GM21381 (cell line): ENCODE measurements at regions not wholly inside any gene's neighbourhood (a gene's known extent, or its start where the extent isn't known, plus 50 kb on each side); places are given as distances from the start of the nearest gene placed in this dataset.

Experiments
- ATAC-seq: cut with Tn5 transposase; IDR thresholded peaks from one replicate; pipeline ENCODE4 v1.9.1; 2021; ENCODE audit warnings: mild to moderate bottlenecking, moderate library complexity; ENCODE audit not compliant: unreplicated experiment

DNA sequence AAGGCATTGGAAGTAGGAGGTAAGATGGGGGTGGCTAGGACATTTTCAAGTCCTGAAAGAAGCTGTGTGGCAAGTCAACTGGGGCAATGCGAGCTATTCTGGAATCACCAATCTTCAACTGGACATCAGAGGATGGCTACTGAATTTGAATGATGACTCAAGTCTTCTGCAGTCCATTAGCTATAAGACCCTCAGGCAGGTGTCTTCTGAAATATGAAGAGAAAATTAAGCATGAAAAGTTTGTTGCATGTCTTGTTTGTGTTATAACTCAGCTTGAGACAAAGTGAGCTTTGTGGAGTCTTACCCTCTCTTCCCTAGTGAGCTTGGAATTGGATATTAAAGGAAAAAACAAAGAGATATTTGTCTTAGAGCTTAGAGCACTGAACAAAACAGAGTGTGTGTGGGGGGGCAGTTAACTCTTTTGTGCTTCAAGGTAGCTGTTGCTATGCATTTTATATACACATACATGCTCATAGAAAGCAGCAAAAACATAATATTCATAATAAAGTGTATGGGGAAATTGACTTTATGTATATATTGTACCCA, 979.1 kb downstream of the MCTP2 start:
- ATAC-seq = no peak

GRCh38 chr15:95215017-95215416, 983.7 kb downstream of the MCTP2 start:
- ATAC-seq = no peak

- no peak for ATAC-seq
Observed at GRCh38 chr15:95226835-95227234, 995.5 kb downstream of the MCTP2 start.

GRCh38 chr15:95227235-95227634, 995.9 kb downstream of the MCTP2 start:
- ATAC-seq = no peak

DNA sequence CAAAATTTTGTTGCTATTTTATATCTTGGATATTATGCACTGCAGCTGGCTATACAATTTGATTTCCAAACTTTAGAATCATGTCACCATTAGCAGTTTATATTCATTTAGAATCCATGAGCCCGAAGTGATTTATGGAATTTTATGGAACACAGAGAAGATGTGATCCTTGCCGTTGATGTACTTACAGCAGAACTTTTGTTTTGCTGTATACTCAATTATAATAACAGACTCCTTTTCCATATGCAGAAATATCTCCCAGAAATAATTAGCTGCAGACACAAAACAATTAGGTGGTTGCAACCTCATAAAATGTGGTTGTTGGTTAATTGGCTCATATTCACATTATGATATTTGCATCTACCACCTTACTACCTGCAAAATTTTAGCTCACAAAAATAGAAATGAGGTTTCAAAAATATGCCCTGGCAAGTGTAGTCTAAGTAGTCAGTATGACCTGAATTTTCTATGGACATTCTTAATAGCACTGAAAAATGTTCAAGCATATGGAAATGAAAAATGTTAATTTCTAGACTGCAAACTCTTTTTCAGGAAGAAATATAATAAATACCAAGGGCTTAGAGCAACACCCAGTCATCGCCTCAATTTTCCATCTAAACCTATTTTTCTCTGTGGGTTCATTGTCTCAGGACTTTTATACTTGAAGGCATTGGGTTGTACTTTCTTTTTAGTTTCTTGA, 997.6 kb downstream of the MCTP2 start:
- ATAC-seq = no peak

GRCh38 chr15:95235033-95235432, 1003.7 kb downstream of the MCTP2 start:
- no peak for ATAC-seq

DNA sequence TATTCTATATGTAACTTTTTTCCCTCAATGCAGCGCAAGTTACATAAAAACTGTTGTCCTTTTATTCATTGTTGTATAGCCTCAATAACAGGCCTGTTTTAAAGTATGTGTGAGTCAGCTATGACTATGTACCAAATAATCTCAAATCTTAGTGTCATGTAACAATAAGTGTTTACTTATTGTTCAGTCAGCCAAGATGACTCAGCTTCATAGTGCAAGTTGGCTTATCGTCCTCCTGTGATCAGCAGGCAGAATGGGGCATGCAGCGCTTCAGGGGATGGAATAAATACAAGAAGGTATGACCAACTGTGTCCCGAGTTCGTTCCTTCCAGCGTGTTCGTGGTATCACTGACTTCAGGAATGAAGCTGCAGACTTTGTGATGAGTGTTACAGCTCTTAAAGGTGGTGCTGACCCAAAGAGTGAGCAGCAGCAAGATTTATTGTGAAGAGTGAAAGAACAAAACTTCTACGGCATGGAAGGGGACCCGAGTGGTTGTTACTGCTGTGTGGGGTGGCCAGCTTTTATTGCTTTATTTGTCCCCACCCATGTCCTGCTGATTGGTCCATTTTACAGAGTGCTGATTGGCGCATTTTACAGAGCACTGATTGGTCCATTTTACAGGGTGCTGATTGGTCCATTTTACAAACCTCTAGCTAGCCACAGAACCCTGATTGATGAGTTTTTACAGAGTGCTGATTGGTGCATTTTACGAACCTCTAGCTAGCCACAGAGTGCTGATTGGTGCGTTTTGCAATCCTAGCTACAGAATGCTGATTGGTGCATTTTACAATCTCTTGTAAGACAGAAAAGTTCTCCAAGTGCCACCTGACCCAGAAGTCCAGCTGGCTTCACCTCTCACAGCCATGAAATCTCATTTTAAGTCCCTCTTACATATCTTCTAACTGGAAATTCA, 1016.0 kb downstream of the MCTP2 start:
- no peak for ATAC-seq

DNA sequence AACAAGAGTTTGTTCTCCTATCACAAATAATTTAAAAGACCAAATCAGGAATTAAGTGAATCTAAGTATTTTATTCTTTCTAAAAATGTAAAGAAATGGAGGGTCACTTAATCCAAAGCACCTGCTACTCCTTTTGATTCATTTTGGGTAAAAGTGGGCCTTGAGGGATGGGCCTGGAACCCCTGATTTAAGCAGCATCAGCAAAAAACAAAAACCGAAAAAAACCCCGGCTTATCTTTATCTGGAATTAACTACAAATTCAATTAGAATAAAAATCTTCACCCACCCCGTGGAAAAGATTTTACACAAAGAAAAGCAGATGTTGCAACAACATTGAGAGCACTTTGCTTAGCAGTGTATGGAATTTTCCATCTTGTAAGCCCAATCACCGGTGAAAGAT, 1018.2 kb downstream of the MCTP2 start:
- no peak for ATAC-seq

GRCh38 chr15:95252404-95252803, 1021.0 kb downstream of the MCTP2 start:
- no peak for ATAC-seq

GRCh38 chr15:95254263-95254662, 1022.9 kb downstream of the MCTP2 start:
- ATAC-seq = no peak

GRCh38 chr15:95259513-95259912, 1028.2 kb downstream of the MCTP2 start:
- ATAC-seq = peak; percentile 64

- no peak for ATAC-seq
Observed at GRCh38 chr15:95259965-95260364, 1028.6 kb downstream of the MCTP2 start.

GRCh38 chr15:95260856-95261255, 1029.5 kb downstream of the MCTP2 start:
- no peak for ATAC-seq

- ATAC-seq = no peak
Observed at GRCh38 chr15:95261546-95261945, 1030.2 kb downstream of the MCTP2 start.

- no peak for ATAC-seq
Observed at GRCh38 chr15:95261968-95262367, 1030.6 kb downstream of the MCTP2 start.

DNA sequence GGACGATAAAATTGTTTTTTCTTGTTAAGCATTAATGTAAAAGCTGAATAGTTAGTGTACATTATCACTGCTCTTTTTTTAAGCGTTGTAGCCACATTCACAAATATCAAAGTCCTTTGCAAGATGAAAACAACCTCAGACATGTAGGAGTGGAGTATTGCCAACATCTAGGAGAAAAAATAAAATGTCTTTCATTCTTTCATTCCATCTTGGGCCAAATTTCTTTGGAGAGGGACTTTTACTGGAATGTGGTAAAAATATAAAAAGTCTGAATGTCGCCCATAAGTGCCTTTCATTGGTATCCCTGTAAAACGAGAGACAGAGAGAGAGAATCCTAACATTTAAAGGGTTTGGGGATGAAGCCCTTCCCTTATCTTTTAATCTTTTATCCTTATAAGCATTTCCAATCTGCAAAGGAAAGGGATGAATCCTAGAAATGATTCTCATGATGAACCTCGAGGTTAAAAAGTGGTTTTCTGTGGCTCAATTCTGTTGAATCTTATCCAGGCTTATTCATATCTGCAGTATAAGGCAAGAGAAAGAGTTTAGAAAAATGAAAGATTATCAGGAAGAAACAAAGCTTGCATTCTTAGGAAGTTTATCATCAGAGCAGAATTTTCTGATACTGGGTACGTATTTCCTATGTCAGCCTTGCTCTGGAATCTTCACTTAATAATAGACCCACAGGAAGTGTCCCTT, 1031.7 kb downstream of the MCTP2 start:
- ATAC-seq = no peak

DNA sequence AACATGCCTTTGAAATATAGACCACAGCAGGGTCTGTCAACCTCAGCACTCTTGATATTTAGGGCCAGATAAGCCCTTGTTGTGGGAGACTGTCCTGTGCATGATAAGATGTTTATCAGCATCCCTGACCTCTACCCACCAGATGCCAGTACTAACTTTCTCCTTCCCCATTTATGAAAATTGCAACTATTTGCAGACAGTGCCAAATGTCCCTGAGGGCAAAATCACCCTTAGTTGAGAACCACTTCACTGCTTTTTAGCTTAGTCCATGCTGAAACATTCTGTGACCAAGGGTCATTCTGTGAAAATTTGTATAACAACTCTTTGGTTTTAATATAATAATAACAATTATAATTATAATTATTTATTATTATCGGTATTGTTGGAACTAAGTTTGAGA, 1032.4 kb downstream of the MCTP2 start:
- ATAC-seq = no peak

DNA sequence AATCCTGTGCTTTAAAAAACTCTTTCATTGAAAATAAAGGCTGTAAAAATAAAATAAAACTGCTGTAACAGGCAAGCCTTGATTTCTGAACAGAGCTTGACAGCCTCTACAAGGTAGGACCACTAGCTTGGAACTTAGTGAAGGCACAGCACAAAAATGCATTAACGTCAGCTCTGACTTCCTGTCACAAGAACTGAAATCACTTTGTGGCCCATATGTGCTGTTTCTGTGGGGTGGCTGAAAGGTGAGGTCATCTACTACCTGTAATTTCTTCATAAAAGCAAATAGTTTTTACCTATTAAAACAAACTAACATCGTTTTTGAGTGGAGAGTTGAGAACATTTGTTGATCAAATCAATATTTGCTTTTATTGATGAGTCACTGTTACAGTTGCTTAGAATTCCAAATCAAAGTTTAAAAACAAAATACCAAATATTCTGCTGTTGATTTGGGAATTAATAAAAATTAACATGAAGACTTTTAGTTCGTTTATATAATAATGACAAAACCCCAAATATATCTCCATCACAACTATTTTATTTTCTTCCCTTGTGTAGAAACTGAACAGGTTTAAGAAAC, 1034.1 kb downstream of the MCTP2 start:
- no peak for ATAC-seq

DNA sequence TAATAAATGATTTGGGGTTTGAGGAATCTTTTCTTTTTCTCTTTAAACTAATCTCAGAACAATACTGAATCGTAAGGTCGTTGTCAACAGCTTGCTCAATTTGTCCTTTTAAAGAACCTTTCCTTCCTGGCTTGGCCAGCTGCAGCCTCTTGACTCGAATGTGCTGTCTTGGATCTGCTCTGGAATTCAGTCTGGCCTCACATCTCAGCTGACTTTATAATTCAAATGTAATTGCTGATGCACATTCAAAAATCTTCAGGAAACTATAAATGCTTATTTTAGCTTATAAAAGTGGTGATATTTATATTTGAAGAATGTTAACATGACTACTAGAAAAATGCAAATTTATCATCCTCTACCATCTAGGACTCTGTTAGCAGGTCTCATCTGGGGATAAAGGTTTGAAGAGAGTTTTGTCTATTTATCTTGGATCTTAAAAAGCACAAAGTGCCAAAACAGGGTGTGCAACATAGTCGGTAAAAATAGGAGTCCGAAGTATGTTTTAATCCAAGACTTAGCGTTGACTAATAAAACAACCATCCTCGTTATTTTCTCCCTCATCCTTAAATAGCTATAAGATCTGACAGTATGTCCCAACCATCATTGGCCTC, 1035.2 kb downstream of the MCTP2 start:
- no peak for ATAC-seq

DNA sequence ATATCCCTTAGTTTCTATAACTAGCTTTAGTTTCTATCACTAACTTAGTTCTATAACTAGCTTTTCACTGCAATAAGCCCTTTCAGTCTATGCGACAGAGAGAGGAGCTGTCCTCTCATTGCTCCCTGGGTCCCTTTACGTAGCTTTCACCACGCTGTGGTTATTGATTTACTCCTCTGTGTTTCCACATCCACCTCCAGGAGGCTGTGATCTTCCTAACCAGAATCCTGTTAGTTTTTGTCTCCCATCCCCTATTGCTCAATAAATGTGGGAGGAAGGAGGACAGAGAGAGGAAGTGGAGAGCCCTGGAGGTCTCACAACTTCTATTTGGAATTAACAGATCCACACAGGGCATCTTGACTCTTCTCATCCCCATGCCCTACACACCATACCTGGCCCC, 1036.1 kb downstream of the MCTP2 start:
- ATAC-seq = no peak
